ENCODE measurements at regions not wholly inside any gene's neighbourhood (a gene's known extent, or its start where the extent isn't known, plus 50 kb on each side); places are given as distances from the start of the nearest gene placed in this dataset.
"Not testable (repeated sequence)": the region's sequence is repeated elsewhere in the genome, so short reads cannot be mapped to it uniquely, and the experiment has no call there.

GRCh38 chr6:165843121-165843520 is 180.1 kb upstream of the PDE10A start:
- no peak for DNase-seq

- DNase-seq, result no peak
Observed at GRCh38 chr6:165842281-165842936, 179.4 kb upstream of the PDE10A start.

- no peak for DNase-seq
Observed at GRCh38 chr6:165841153-165841558, 178.1 kb upstream of the PDE10A start.

- DNase-seq, result no peak
Observed at GRCh38 chr6:165837948-165838745, 175.1 kb upstream of the PDE10A start.

- DNase-seq, result not testable (repeated sequence)
Observed at GRCh38 chr6:165836648-165837047, 173.6 kb upstream of the PDE10A start.

- DNase-seq, result no peak
Observed at GRCh38 chr6:165835410-165835851, 172.4 kb upstream of the PDE10A start.

- no peak for DNase-seq
Observed at GRCh38 chr6:165834613-165835259, 171.7 kb upstream of the PDE10A start.

GRCh38 chr6:165833355-165833754 is 170.3 kb upstream of the PDE10A start:
- DNase-seq, result no peak

GRCh38 chr6:165831812-165832510 is 168.9 kb upstream of the PDE10A start:
- DNase-seq, result no peak

- no peak for DNase-seq
Observed at GRCh38 chr6:165830761-165831160, 167.7 kb upstream of the PDE10A start.

GRCh38 chr6:165829376-165829775 is 166.3 kb upstream of the PDE10A start:
- DNase-seq, result no peak

GRCh38 chr6:165827190-165827518 is 164.1 kb upstream of the PDE10A start:
- no peak for DNase-seq

GRCh38 chr6:165826487-165827189 is 163.6 kb upstream of the PDE10A start:
- DNase-seq, result no peak

GRCh38 chr6:165825256-165825815 is 162.3 kb upstream of the PDE10A start:
- DNase-seq, result no peak

GRCh38 chr6:165823609-165824326 is 160.7 kb upstream of the PDE10A start:
- DNase-seq, result no peak

GRCh38 chr6:165822501-165822900 is 159.5 kb upstream of the PDE10A start:
- DNase-seq, result no peak

- no peak for DNase-seq
Observed at GRCh38 chr6:165821754-165822153, 158.7 kb upstream of the PDE10A start.

GRCh38 chr6:165820934-165821333 is 157.9 kb upstream of the PDE10A start:
- DNase-seq, result no peak

GRCh38 chr6:165820407-165820806 is 157.4 kb upstream of the PDE10A start:
- DNase-seq, result no peak

GRCh38 chr6:165819394-165819793 is 156.4 kb upstream of the PDE10A start:
- no peak for DNase-seq

- no peak for DNase-seq
Observed at GRCh38 chr6:165818200-165818599, 155.2 kb upstream of the PDE10A start.

GRCh38 chr6:165817771-165818170 is 154.7 kb upstream of the PDE10A start:
- no peak for DNase-seq

Measured in CD4-positive, alpha-beta T cell treated with Interferon gamma for 1 hour (primary cell).